ENCODE measurements at regions not wholly inside any gene's neighbourhood (a gene's known extent, or its start where the extent isn't known, plus 50 kb on each side); places are given as distances from the start of the nearest gene placed in this dataset.

DNA sequence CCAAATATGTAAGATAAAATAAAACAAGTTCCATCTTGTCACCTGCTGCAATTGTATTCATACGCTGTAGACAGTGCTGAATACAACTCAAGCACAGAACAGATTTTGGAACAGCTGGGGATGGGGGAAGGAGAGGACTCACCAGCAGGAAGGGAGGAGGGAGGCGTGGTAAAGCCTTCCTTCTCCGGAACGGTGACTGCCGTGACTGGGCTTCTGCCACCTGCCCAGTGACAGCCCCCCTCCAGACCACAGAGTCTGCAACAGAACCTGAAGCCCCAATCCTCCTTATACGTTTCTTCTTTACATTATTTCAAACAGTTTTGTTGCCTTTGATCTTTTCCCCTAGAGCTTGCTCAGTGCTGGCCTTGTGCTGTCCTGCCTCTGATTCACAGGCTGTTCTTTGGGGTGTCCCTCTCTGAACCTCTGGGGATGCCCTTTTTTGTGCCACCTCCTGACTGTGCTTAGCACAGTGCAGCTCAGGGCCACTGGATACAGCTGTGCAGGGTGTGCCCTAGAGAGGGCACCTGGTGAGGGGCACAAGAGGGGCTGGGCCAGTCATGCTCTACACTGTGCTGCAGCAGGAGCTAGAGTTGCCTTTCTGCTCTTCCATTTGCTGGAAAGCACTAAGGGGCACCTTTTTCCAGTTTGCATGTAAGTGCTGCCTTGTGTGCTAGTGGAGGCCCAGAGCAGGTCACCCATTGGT lies 213.0 kb downstream of the ZIC5 start (continued):
- TF ChIP-seq AKNA (CRISPR knock-in tag; IDR thresholded peaks at IDR 0.05; ENCODE audit: borderline replicate concordance) (no peak), ZNF724P (CRISPR knock-in tag; IDR thresholded peaks at IDR 0.05; ENCODE audit: borderline replicate concordance) (no peak), ARID3A (IDR thresholded peaks at IDR 0.05; ENCODE audit: low read depth, low read length) (no peak)
- TF ChIP-seq, protein P1, sequence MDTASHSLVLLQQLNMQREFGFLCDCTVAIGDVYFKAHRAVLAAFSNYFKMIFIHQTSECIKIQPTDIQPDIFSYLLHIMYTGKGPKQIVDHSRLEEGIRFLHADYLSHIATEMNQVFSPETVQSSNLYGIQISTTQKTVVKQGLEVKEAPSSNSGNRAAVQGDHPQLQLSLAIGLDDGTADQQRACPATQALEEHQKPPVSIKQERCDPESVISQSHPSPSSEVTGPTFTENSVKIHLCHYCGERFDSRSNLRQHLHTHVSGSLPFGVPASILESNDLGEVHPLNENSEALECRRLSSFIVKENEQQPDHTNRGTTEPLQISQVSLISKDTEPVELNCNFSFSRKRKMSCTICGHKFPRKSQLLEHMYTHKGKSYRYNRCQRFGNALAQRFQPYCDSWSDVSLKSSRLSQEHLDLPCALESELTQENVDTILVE (CRISPR knock-in tag; IDR thresholded peaks at IDR 0.05): no peak
